Loucy (cell line): ENCODE measurements at regions not wholly inside any gene's neighbourhood (a gene's known extent, or its start where the extent isn't known, plus 50 kb on each side); places are given as distances from the start of the nearest gene placed in this dataset.
A peak's percentile ranks its signal among the peaks of the same experiment; 100 is the strongest.

Source experiments
- H2AFZ ChIP-seq: fragments of 200-600 bp; sonication (generic); 2 replicates; pipeline ENCODE4 v1.6.0; 2016; ENCODE audit warnings: antibody characterized with exemption, mild to moderate bottlenecking, low read length, moderate library complexity
- H3F3A ChIP-seq: fragments of 200-600 bp; 2 replicates; pipeline ENCODE4 v1.6.0; 2016; ENCODE audit warnings: antibody characterized with exemption, low read depth, mild to moderate bottlenecking
- H3K27me3 ChIP-seq: fragments of 200-600 bp; sonication (generic); 2 replicates; pipeline ENCODE4 v1.6.1; 2014; ENCODE audit warnings: low read length, mild to moderate bottlenecking; ENCODE audit not compliant: insufficient read depth, poor library complexity, severe bottlenecking
- H3K36me3 ChIP-seq: fragments of 200-600 bp; sonication (generic); 2 replicates; pipeline ENCODE4 v1.6.1; 2016; ENCODE audit warnings: low read length; ENCODE audit not compliant: insufficient read depth
- H3K4me1 ChIP-seq: fragments of 200-600 bp; sonication (generic); 2 replicates; pipeline ENCODE4 v1.5.1; 2014; ENCODE audit warnings: low read length, mild to moderate bottlenecking; ENCODE audit not compliant: insufficient read depth, poor library complexity, severe bottlenecking
- H3K4me2 ChIP-seq: fragments of 200-600 bp; sonication (generic); 2 replicates; pipeline ENCODE4 v1.6.0; 2014; ENCODE audit warnings: antibody characterized with exemption, low read length, low read depth, mild to moderate bottlenecking; ENCODE audit not compliant: poor library complexity, severe bottlenecking
- H3K4me3 ChIP-seq: fragments of 200-600 bp; sonication (generic); 2 replicates; pipeline ENCODE4 v1.5.1; 2014; ENCODE audit warnings: low read length, mild to moderate bottlenecking, mixed read lengths; ENCODE audit not compliant: poor library complexity, severe bottlenecking
- H3K79me2 ChIP-seq: fragments of 200-600 bp; sonication (generic); 2 replicates; pipeline ENCODE4 v1.6.1; 2014; ENCODE audit warnings: low read length; ENCODE audit not compliant: insufficient read depth
- H3K9ac ChIP-seq: fragments of 200-600 bp; sonication (generic); 2 replicates; pipeline ENCODE4 v1.6.0; 2014; ENCODE audit warnings: mild to moderate bottlenecking, low read depth, low read length, moderate library complexity; ENCODE audit not compliant: poor library complexity, severe bottlenecking
- H3K9me2 ChIP-seq: fragments of 200-600 bp; sonication (generic); replicated peaks from 2 replicates; pipeline ENCODE4 v1.6.1; 2016; ENCODE audit warnings: low read depth, low read length, mixed read lengths
- H3K9me3 ChIP-seq: fragments of 200-600 bp; sonication (generic); 2 replicates; pipeline ENCODE4 v1.6.1; 2014; ENCODE audit warnings: mild to moderate bottlenecking, antibody characterized with exemption, low read length, low read depth; ENCODE audit not compliant: insufficient read depth
- H4K20me1 ChIP-seq: fragments of 200-600 bp; sonication (generic); 2 replicates; pipeline ENCODE4 v1.6.0; 2014; ENCODE audit warnings: antibody characterized with exemption, low read length, mild to moderate bottlenecking; ENCODE audit not compliant: insufficient read depth, poor library complexity, severe bottlenecking
- CTCF ChIP-seq: fragments of 200-600 bp; sonication (generic); conservative IDR thresholded peaks from 2 replicates; pipeline ENCODE4 v1.5.1; 2014; ENCODE audit warnings: mild to moderate bottlenecking, antibody characterized with exemption, low read length
- EZH2phosphoT487 ChIP-seq: fragments of 200-600 bp; IDR thresholded peaks from 2 replicates; pipeline ENCODE4 v1.6.1; 2018; ENCODE audit warnings: antibody characterized with exemption, mild to moderate bottlenecking, moderate library complexity, borderline replicate concordance

GRCh38 chr20:53678990-53679596 lies 85.5 kb upstream of the ZNF217 start:
- TF ChIP-seq CTCF (no peak), EZH2phosphoT487 (no peak)
- no peaks in the 10 kb centered on the region; the same call in 1 of the 2 replicates for H3F3A ChIP-seq
- no peaks in the 10 kb centered on the region for H3K27me3 ChIP-seq
- no peaks in the 10 kb centered on the region for H3K79me2 ChIP-seq
- H3K4me2 ChIP-seq = peak overlapping the region; percentile 62
- peak overlapping the region; percentile 64 for H3K4me3 ChIP-seq
- H3K36me3 ChIP-seq = no peaks in the 10 kb centered on the region
- H2AFZ ChIP-seq = no peak overlapping the region
- no peaks in the 10 kb centered on the region for H3K9me2 ChIP-seq
- peak overlapping the region; percentile 63 for H3K9ac ChIP-seq
- H4K20me1 ChIP-seq = no peaks in the 10 kb centered on the region
- no peaks in the 10 kb centered on the region for H3K9me3 ChIP-seq
- peaks cover 30% of the 10 kb centered on the region for H3K4me1 ChIP-seq

DNA sequence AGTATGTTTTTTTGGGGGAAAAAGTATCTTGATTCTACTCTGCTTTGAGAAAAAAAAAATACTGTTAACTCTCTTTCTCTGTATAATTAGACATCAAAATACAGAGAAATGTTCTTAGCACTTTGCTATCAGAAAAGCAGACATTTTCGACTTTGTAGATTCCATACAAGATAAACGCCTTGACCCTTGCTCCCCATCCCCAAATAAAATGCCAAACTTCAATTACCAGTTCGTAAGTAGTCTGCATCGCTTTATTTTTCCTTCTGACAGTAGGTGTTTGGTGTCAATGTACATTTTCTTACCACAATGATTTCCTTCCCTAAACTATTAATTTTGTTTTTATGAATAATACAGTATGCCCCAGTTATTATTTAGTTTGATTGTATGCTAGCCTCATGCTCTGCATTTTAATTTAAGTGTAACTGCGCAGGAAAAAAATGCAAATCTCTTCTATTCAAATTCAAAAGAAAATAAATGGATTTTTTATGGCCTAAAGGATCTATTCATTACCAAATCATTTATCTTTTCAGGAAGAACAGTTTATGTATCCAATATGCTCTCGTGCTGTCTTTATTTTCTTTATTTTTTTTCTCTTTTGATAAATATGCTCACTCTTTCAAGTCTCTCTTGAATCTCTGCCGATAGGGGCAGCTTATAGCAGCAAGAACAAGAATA lies 84.8 kb upstream of the ZNF217 start:
- Histone ChIP-seq H3K9ac (peak overlapping the region; percentile 63), H3K79me2 (no peaks in the 10 kb centered on the region), H3K9me3 (no peaks in the 10 kb centered on the region), H3K36me3 (no peaks in the 10 kb centered on the region), H3K9me2 (no peaks in the 10 kb centered on the region), H3F3A (no peaks in the 10 kb centered on the region; the same call in 1 of the 2 replicates), H3K27me3 (no peaks in the 10 kb centered on the region), H4K20me1 (no peaks in the 10 kb centered on the region), H3K4me1 (peaks cover 30% of the 10 kb centered on the region), H2AFZ (peak overlapping the region; percentile 91), H3K4me2 (peak overlapping the region; percentile 62), H3K4me3 (peak overlapping the region; percentile 64)
- 0 out of 2 replicates have a peak, but pooled peaks have one; percentile 9 for TF ChIP-seq CTCF
- no peak for TF ChIP-seq EZH2phosphoT487

DNA sequence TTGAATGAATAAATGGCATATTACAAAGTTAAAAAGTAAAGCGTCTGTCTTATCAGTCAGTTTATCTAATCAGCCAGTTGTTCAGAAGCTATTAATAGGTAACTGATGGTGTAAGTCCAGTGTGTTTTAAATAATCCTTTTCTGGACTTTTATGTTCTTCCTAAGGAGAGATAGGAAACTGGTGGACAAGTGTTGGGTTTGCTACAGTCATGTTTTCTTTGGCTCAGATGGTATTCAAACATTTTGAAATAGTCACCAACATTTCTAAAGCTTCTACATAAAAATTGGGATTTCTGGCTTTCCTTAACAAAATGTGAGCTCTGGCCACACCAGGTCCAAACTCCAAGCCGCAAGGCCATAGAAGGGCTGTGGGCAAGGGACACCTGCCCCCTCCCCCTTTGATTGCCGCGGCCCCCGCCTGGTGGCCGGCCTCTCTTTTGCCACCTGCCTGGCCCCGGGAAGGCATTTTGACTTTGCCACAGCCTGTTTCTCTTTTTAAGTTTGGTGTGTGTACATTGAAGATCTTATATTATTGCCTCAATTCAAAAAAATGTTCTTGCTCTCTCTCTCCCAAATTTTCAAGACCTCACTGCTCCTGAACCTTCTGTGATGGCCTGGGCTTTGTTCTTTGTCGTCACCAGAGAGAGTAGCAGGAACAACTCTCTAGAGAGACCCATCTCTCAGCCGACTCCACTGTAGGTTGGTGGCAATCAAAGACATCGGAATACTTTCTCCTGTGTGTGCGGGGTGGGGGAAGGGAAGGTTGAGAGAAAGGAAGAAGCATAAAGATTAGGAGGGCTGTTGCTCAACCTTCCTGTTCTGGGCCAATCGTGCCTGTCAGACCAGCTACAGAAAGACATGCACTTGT lies 84.0 kb upstream of the ZNF217 start:
- Histone ChIP-seq H3K4me2 (peak overlapping the region; percentile 62), H3K9me2 (no peaks in the 10 kb centered on the region)

More for the DNA sequence above, 84.0 kb upstream of the ZNF217 start:
- Histone ChIP-seq H3K36me3 (no peaks in the 10 kb centered on the region), H3F3A (no peaks in the 10 kb centered on the region; the same call in 1 of the 2 replicates), H3K9me3 (no peaks in the 10 kb centered on the region), H3K4me1 (peaks cover 30% of the 10 kb centered on the region), H3K79me2 (no peaks in the 10 kb centered on the region), H2AFZ (peak overlapping the region; percentile 91), H3K27me3 (no peaks in the 10 kb centered on the region), H3K4me3 (peak overlapping the region; percentile 64), H4K20me1 (no peaks in the 10 kb centered on the region), H3K9ac (peak overlapping the region; percentile 63)
- no peak for TF ChIP-seq EZH2phosphoT487
- no peak for TF ChIP-seq CTCF
